Thoracic aorta (tissue), 2 donors: ENCODE measurements at regions not wholly inside any gene's neighbourhood (a gene's known extent, or its start where the extent isn't known, plus 50 kb on each side); places are given as distances from the start of the nearest gene placed in this dataset.

Source experiments
- ATAC-seq: fragments of 150-250 bp; one replicate; pipeline ENCODE4 v1.8.0; 2017; ENCODE audit warnings: low read depth; ENCODE audit not compliant: insufficient number of reproducible peaks, low FRiP score
- DNase-seq: peaks from one replicate; pipeline ENCODE4 v3.0.0-alpha.2; 2020; ENCODE audit warnings: low spot score
- H3K27ac ChIP-seq, 2 donors: fragments of 200-600 bp; sonication (generic); 1 replicate in 1 of 2; 2 replicates in 1 of 2; pipeline ENCODE4 v1.5.1; 2016; ENCODE audit warnings: mild to moderate bottlenecking in 2 of 2, moderate library complexity in 2 of 2
- H3K27me3 ChIP-seq: fragments of 200-600 bp; sonication (generic); replicated peaks from 2 replicates; pipeline ENCODE4 v1.6.0; 2016; ENCODE audit warnings: mild to moderate bottlenecking; ENCODE audit not compliant: insufficient read depth
- H3K36me3 ChIP-seq: fragments of 200-600 bp; sonication (generic); one replicate; pipeline ENCODE4 v1.5.1; 2016
- H3K4me1 ChIP-seq, 2 donors: fragments of 200-600 bp; sonication (generic); 1 replicate in 1 of 2; 2 replicates in 1 of 2; pipeline versions ENCODE4 v1.5.1 to v1.6.0; 2016; ENCODE audit warnings: low read depth in 2 of 2, mild to moderate bottlenecking in 1 of 2; ENCODE audit not compliant: control insufficient read depth in 1 of 2
- H3K4me3 ChIP-seq: fragments of 200-600 bp; sonication (generic); 2 replicates; pipeline ENCODE4 v1.5.1; 2016; ENCODE audit warnings: mild to moderate bottlenecking
- H3K9me3 ChIP-seq: fragments of 200-600 bp; sonication (generic); 2 replicates; pipeline ENCODE4 v1.5.1; 2016
- TF ChIP-seq, protein P1 (sequence below): fragments of 200-600 bp; sonication (generic); IDR thresholded peaks from one replicate; pipeline ENCODE4 v1.5.1; 2019; ENCODE audit warnings: antibody characterized with exemption

DNA sequence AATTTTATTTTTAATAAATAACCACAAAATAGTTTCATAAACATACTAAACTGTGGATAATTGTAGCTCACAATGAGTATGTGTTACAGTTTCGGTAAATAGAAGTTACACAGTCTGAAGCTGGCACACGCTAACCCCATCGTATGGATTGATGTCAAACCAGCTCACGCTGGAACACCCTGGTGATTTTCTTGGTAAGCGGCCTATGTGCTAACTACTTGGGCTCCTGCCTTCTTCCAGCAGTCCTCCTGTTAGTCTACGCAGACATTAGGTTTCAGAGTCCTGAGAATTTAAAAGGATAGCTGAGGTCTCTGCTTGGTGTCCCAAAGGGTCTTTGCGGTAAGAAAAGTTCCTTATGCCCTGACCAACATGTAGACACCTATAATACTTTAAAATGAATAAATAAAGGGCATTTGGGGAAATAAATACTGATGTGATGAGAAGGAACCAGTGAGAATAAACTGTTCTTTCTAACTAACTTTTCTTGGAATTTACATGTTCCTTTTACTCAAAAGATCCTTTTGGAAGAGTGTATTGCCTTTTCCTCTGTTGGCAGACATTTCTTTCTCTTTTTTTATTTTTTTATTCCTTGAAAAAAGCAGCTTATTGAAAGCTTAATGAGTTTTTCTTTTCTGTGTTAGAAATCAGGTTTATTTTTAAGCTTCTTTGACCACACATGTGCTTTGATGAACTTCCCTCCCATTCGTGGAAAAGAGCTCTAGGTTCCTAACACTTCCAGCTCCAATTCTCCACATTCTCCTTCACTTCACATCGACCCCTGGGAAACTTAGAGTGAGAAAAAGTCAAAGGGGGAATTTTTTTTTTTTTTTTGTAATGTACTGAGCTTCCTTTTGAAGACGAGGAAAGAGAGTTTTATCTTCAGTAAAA is 322.2 kb downstream of the IRS1 start:
- DNase-seq = no peak
- no peak for ATAC-seq

DNA sequence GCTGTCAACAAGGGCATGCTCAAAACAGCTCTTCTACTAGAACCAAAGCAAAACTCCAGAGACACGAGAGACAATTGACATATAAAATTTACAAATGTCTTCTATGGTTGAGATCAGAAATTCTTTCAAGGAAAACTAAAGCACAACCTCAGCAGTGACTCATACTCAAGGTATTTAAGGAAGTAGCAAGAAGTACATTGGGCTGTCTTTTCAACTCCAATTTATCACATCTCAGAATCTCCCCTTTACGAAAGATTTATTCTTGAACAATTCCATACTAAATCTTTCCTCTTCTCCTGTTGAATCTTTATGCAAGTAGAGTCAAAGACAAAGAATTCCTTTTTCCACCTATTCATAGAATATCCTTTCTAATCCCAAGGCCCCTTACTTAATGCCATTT is 324.0 kb downstream of the IRS1 start:
- H3K36me3 ChIP-seq = no peaks in the 10 kb centered on the region
- no peaks in the 10 kb centered on the region for H3K27me3 ChIP-seq
- peaks cover 17 to 42% of the 10 kb centered on the region in 2 donors for H3K4me1 ChIP-seq
- no peak for DNase-seq
- H3K9me3 ChIP-seq = no peaks in the 10 kb centered on the region
- no peak overlapping the region for H3K4me3 ChIP-seq
- no peak for ATAC-seq
- H3K27ac ChIP-seq = no peak overlapping the region
- TF ChIP-seq, protein P1, sequence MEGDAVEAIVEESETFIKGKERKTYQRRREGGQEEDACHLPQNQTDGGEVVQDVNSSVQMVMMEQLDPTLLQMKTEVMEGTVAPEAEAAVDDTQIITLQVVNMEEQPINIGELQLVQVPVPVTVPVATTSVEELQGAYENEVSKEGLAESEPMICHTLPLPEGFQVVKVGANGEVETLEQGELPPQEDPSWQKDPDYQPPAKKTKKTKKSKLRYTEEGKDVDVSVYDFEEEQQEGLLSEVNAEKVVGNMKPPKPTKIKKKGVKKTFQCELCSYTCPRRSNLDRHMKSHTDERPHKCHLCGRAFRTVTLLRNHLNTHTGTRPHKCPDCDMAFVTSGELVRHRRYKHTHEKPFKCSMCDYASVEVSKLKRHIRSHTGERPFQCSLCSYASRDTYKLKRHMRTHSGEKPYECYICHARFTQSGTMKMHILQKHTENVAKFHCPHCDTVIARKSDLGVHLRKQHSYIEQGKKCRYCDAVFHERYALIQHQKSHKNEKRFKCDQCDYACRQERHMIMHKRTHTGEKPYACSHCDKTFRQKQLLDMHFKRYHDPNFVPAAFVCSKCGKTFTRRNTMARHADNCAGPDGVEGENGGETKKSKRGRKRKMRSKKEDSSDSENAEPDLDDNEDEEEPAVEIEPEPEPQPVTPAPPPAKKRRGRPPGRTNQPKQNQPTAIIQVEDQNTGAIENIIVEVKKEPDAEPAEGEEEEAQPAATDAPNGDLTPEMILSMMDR = no peak

More for the DNA sequence above, 322.2 kb downstream of the IRS1 start:
- no peaks in the 10 kb centered on the region for H3K36me3 ChIP-seq
- H3K4me3 ChIP-seq = no peak overlapping the region
- H3K27me3 ChIP-seq = no peaks in the 10 kb centered on the region
- peaks cover 17 to 42% of the 10 kb centered on the region in 2 donors for H3K4me1 ChIP-seq
- H3K27ac ChIP-seq = peak overlapping the region; percentile 86 to 88
- H3K9me3 ChIP-seq = no peaks in the 10 kb centered on the region
- TF ChIP-seq, protein P1 = no peak

DNA sequence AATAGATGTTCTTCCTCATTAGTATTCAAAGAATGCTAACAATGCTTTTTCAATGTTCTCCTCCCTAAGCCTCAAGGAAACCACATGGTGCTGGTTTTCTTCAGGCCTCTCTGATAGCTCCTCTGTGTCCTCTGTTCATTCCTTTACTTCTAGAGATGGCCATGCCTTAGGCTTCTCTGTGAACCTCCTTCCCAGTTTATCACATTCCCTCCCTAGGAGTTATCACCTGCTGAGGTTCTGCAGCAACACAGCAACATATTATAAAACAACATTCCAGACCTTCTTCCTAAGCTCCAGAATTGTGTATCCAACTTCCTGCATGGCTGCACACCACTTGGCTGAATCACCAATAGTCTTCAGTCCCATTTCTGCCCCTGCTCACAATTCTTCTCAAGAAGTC is 325.5 kb downstream of the IRS1 start:
- DNase-seq (no peak), ATAC-seq (no peak)
- Histone ChIP-seq H3K9me3 (no peaks in the 10 kb centered on the region), H3K27me3 (no peaks in the 10 kb centered on the region), H3K4me3 (no peak overlapping the region), H3K36me3 (no peaks in the 10 kb centered on the region), H3K4me1 (peaks cover 16 to 38% of the 10 kb centered on the region in 2 donors), H3K27ac (no peak overlapping the region)
- TF ChIP-seq, protein P1 = no peak

DNA sequence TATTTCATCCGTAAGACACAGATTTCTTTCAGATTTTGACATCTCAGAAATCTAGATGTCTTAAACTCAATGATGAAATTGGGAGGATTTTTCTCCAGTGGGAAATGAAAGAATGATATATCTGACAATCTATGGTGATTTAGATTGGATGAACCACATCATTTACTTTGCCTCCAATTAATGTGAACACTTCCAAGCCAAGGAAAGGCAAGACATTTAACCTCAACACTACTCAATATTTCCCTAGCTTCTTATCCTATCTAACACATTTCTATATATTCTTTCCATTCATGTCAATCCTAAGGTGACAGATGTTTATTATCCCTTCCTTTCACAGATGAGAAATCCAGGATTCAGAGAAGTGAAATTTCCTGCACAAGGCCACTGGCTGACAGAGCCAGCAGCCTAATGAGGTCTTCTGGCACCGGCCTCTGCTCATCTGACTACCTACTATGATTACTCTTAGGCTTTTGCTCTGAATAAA is 327.6 kb downstream of the IRS1 start:
- H3K4me3 ChIP-seq = no peak overlapping the region
- no peaks in the 10 kb centered on the region for H3K36me3 ChIP-seq
- DNase-seq = no peak
- no peak for ATAC-seq
- H3K9me3 ChIP-seq = no peaks in the 10 kb centered on the region
- no peak overlapping the region for H3K27ac ChIP-seq
- H3K4me1 ChIP-seq = peaks cover 0 to 17% of the 10 kb centered on the region in 2 donors
- TF ChIP-seq, protein P1 = no peak
- no peaks in the 10 kb centered on the region for H3K27me3 ChIP-seq

DNA sequence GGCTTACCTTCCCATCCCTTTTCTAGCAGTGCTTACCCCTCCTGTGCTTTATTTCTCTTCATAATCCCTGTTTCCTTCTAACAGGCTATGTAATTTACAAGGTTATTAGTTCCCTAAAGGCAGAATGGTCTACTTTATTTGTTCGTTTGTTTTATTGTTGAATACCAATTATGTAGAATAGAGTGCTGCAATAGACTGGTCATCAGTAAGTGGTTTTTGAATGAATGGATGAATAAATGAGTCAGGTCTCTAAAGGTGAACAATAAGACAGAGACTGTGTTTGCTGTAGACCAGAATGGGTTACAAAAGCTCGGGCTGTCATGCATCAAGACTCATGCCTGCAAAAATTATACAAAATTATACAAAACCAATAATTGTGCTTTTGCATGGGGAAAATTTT is 332.0 kb downstream of the IRS1 start:
- Histone ChIP-seq H3K4me3 (no peak overlapping the region), H3K9me3 (peaks cover 4% of the 10 kb centered on the region), H3K4me1 (no peaks in the 10 kb centered on the region), H3K27me3 (no peaks in the 10 kb centered on the region), H3K27ac (no peak overlapping the region), H3K36me3 (no peaks in the 10 kb centered on the region)
- TF ChIP-seq, protein P1 = no peak
- DNase-seq = no peak
- no peak for ATAC-seq
